Lung (tissue), 11 donors: ENCODE measurements at regions not wholly inside any gene's neighbourhood (a gene's known extent, or its start where the extent isn't known, plus 50 kb on each side); places are given as distances from the start of the nearest gene placed in this dataset.

ENCODE experiments used
- ATAC-seq: fragments of 200-7000 bp; cut with Tn5 transposase; one replicate; pipeline ENCODE4 v1.9.1; 2020; ENCODE audit warnings: moderate number of reproducible peaks; ENCODE audit not compliant: insufficient read depth, low FRiP score
- DNase-seq, 3 donors: peaks; one replicate each; pipeline ENCODE4 v3.0.0-alpha.2; 2013 to 2017
- H3K27ac ChIP-seq, 2 donors: one replicate each; pipeline ENCODE4 v1.5.1; 2013; ENCODE audit warnings: mild to moderate bottlenecking in 2 of 2, moderate library complexity in 2 of 2, control low read depth in 1 of 2, inconsistent platforms in 1 of 2, low read depth in 1 of 2, low read length in 1 of 2
- H3K27me3 ChIP-seq, 3 donors: one replicate each; pipeline ENCODE4 v1.5.1; 2013; ENCODE audit warnings: low read length in 2 of 3; ENCODE audit not compliant: control insufficient read depth in 3 of 3, insufficient read depth in 3 of 3
- H3K36me3 ChIP-seq, 4 donors: one replicate each; pipeline ENCODE4 v1.5.1; 2013; ENCODE audit warnings: low read length in 4 of 4, mild to moderate bottlenecking in 1 of 4, moderate library complexity in 1 of 4; ENCODE audit not compliant: control insufficient read depth in 4 of 4, insufficient read depth in 4 of 4
- H3K4me1 ChIP-seq, 5 donors: one replicate each; pipeline ENCODE4 v1.5.1; 2013; ENCODE audit warnings: low read length in 5 of 5, mild to moderate bottlenecking in 2 of 5, moderate library complexity in 1 of 5; ENCODE audit not compliant: control insufficient read depth in 5 of 5, insufficient read depth in 5 of 5
- H3K4me3 ChIP-seq: one replicate; pipeline ENCODE4 v1.5.1; 2013; ENCODE audit warnings: mild to moderate bottlenecking, control low read depth, moderate library complexity
- H3K9ac ChIP-seq, 2 donors: one replicate each; pipeline ENCODE4 v1.5.1; 2013; ENCODE audit warnings: low read length in 2 of 2, control low read depth in 1 of 2; ENCODE audit not compliant: insufficient read depth in 1 of 2
- H3K9me3 ChIP-seq, 4 donors: one replicate each; pipeline ENCODE4 v1.5.1; 2013; ENCODE audit warnings: low read length in 3 of 4, mild to moderate bottlenecking in 1 of 4, moderate library complexity in 1 of 4; ENCODE audit not compliant: control insufficient read depth in 4 of 4, insufficient read depth in 3 of 4
- CTCF ChIP-seq: IDR thresholded peaks from 2 replicates; pipeline ENCODE4 v1.5.1; 2012; ENCODE audit warnings: mild to moderate bottlenecking; ENCODE audit errors: control extremely low read depth, extremely low read depth
- WGBS, 2 donors: extraction: QIAGEN DNeasy Blood & Tissue Kit; methylation state at CpG; one replicate each; pipeline ENCODE4 v1.1.7; 2013; 5-methylcytosine and 5-hydroxymethylcytosine counted together
- donor health status: control.
- donor health status: control.
- donor health status: Bipolar disorder and iron deficiency.
- donor health status: healthy.
- donor health status: DM: yes; HTN: yes; CAD: no.

GRCh38 chr11:116422556-116422955 is 350.2 kb downstream of the BUD13 start:
- DNase-seq = no peak
- Histone ChIP-seq H3K9ac (no peak overlapping the region), H3K36me3 (no peaks in the 10 kb centered on the region), H3K27me3 (no peaks in the 10 kb centered on the region), H3K27ac (no peak overlapping the region), H3K4me1 (peaks cover 0 to 8% (median 0%) of the 10 kb centered on the region in 5 donors), H3K9me3 (peaks cover 0 to 2% (median 0%) of the 10 kb centered on the region in 4 donors), H3K4me3 (no peak overlapping the region)
- TF ChIP-seq CTCF = no peak
- no peak for ATAC-seq

GRCh38 chr11:116421529-116422185 is 351.1 kb downstream of the BUD13 start:
- Histone ChIP-seq H3K27me3 (no peaks in the 10 kb centered on the region), H3K4me3 (no peak overlapping the region), H3K36me3 (no peaks in the 10 kb centered on the region), H3K27ac (no peak overlapping the region), H3K9me3 (peaks cover 0 to 2% (median 0%) of the 10 kb centered on the region in 4 donors), H3K4me1 (peaks cover 0 to 6% (median 0%) of the 10 kb centered on the region in 5 donors), H3K9ac (no peak overlapping the region)
- DNase-seq (no peak), ATAC-seq (no peak)
- WGBS, 2 donors = 62 to 70% methylated on average over 16 of the region's 16 CpGs
- TF ChIP-seq CTCF = no peak

GRCh38 chr11:116420770-116421528 is 351.8 kb downstream of the BUD13 start:
- H3K27ac ChIP-seq = no peak overlapping the region
- peaks cover 0 to 2% (median 0%) of the 10 kb centered on the region in 4 donors for H3K9me3 ChIP-seq
- no peak for ATAC-seq
- no peak for DNase-seq
- no peak overlapping the region for H3K9ac ChIP-seq
- 81 to 87% methylated on average over 9 of the region's 9 CpGs for WGBS, 2 donors
- H3K27me3 ChIP-seq = no peaks in the 10 kb centered on the region
- no peak overlapping the region for H3K4me3 ChIP-seq
- H3K36me3 ChIP-seq = no peaks in the 10 kb centered on the region
- TF ChIP-seq CTCF = no peak
- H3K4me1 ChIP-seq = peaks cover 0 to 6% (median 0%) of the 10 kb centered on the region in 5 donors
